GM18517 (cell line): ENCODE measurements at regions not wholly inside any gene's neighbourhood (a gene's known extent, or its start where the extent isn't known, plus 50 kb on each side); places are given as distances from the start of the nearest gene placed in this dataset.
"Not testable (repeated sequence)": the region's sequence is repeated elsewhere in the genome, so short reads cannot be mapped to it uniquely, and the experiment has no call there.

ENCODE experiments used
- ATAC-seq: cut with Tn5 transposase; IDR thresholded peaks from one replicate; pipeline ENCODE4 v1.9.1; 2021; ENCODE audit warnings: mild to moderate bottlenecking, moderate library complexity; ENCODE audit not compliant: unreplicated experiment

GRCh38 chr7:96770758-96771157, 61.1 kb upstream of the SEM1 start:
- no peak for ATAC-seq

GRCh38 chr7:96772139-96772694, 62.6 kb upstream of the SEM1 start:
- ATAC-seq: no peak

GRCh38 chr7:96773483-96773882, 63.8 kb upstream of the SEM1 start:
- ATAC-seq: no peak

GRCh38 chr7:96774358-96774757, 64.7 kb upstream of the SEM1 start:
- ATAC-seq: no peak

- no peak for ATAC-seq
Measured at GRCh38 chr7:96775046-96775445, 65.4 kb upstream of the SEM1 start.

GRCh38 chr7:96778263-96778662, 68.6 kb upstream of the SEM1 start:
- ATAC-seq: no peak

- no peak for ATAC-seq
Measured at GRCh38 chr7:96781919-96782318, 72.3 kb upstream of the SEM1 start.

GRCh38 chr7:96782686-96783298, 73.1 kb upstream of the SEM1 start:
- not testable (repeated sequence) for ATAC-seq

GRCh38 chr7:96784597-96784996, 75.0 kb upstream of the SEM1 start:
- ATAC-seq: no peak

GRCh38 chr7:96786261-96786997, 76.8 kb upstream of the SEM1 start:
- ATAC-seq: no peak

GRCh38 chr7:96786998-96787395, 77.4 kb upstream of the SEM1 start:
- no peak for ATAC-seq

GRCh38 chr7:96789914-96790313, 80.3 kb upstream of the SEM1 start:
- no peak for ATAC-seq

GRCh38 chr7:96792115-96792514, 82.5 kb upstream of the SEM1 start:
- no peak for ATAC-seq

GRCh38 chr7:96794063-96794462, 84.4 kb upstream of the SEM1 start:
- ATAC-seq: no peak

- ATAC-seq: no peak
Measured at GRCh38 chr7:96800122-96800521, 90.5 kb upstream of the SEM1 start.

- no peak for ATAC-seq
Measured at GRCh38 chr7:96800824-96801223, 91.2 kb upstream of the SEM1 start.

- no peak for ATAC-seq
Measured at GRCh38 chr7:96819111-96819700, 109.6 kb upstream of the SEM1 start.

- ATAC-seq: not testable (repeated sequence)
Measured at GRCh38 chr7:96821131-96821530, 111.5 kb upstream of the SEM1 start.

GRCh38 chr7:96822824-96823223, 113.2 kb upstream of the SEM1 start:
- ATAC-seq: no peak

- no peak for ATAC-seq
Measured at GRCh38 chr7:96823274-96823673, 113.6 kb upstream of the SEM1 start.

GRCh38 chr7:96824686-96825085, 115.0 kb upstream of the SEM1 start:
- ATAC-seq: no peak

- ATAC-seq: no peak
Measured at GRCh38 chr7:96825285-96825684, 115.6 kb upstream of the SEM1 start.
